WTC11 (cell line): ENCODE measurements at regions not wholly inside any gene's neighbourhood (a gene's known extent, or its start where the extent isn't known, plus 50 kb on each side); places are given as distances from the start of the nearest gene placed in this dataset.

Experiments
- ESRRA ChIP-seq: sonication (generic); formaldehyde crosslinking; IDR thresholded peaks from 2 replicates; pipeline ENCODE4 v1.8.1; 2022; ENCODE audit warnings: mild to moderate bottlenecking, missing genetic modification reagents, borderline replicate concordance
- KAT7 ChIP-seq: sonication (generic); formaldehyde crosslinking; IDR thresholded peaks from 2 replicates; pipeline ENCODE4 v1.8.1; 2023; ENCODE audit warnings: missing genetic modification reagents, mild to moderate bottlenecking, borderline replicate concordance
- TEAD1 ChIP-seq: sonication (generic); formaldehyde crosslinking; IDR thresholded peaks from 2 replicates; pipeline ENCODE4 v1.8.0; 2022; ENCODE audit warnings: mild to moderate bottlenecking, missing genetic modification reagents
- TF ChIP-seq, protein P1 (sequence below): fragments of 200-600 bp; IDR thresholded peaks from 2 replicates; pipeline ENCODE4 v1.8.0; 2022; ENCODE audit warnings: antibody characterized with exemption
- TF ChIP-seq, protein P2 (sequence below): sonication (generic); formaldehyde crosslinking; IDR thresholded peaks from 2 replicates; pipeline ENCODE4 v1.8.1; 2022; ENCODE audit warnings: low read depth, mild to moderate bottlenecking, moderate library complexity, missing genetic modification reagents, borderline replicate concordance
- TF ChIP-seq, protein P3 (sequence below): sonication (generic); formaldehyde crosslinking; conservative IDR thresholded peaks from 2 replicates; pipeline ENCODE4 v1.8.1; 2022; ENCODE audit warnings: mild to moderate bottlenecking, missing genetic modification reagents

DNA sequence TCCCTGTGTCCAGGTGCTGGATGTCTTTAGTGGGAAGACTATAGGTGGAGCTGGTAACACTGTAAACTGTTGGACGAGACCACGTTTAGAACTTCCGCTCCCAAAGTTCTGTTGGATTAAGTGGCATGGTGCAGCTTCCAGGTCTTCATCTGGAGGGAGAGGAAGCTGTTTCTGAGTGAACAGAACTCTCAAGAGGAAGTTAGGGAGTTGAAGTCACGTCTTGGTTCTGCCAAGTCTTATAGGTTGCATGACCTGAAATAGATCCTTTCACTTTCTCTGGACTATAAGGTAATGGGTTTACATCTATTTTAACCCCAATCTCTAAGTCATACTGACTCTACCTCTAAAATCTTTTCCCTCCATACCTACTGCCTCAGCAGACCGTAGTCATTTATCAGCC lies 97.4 kb upstream of the TNR start:
- TF ChIP-seq, protein P1, sequence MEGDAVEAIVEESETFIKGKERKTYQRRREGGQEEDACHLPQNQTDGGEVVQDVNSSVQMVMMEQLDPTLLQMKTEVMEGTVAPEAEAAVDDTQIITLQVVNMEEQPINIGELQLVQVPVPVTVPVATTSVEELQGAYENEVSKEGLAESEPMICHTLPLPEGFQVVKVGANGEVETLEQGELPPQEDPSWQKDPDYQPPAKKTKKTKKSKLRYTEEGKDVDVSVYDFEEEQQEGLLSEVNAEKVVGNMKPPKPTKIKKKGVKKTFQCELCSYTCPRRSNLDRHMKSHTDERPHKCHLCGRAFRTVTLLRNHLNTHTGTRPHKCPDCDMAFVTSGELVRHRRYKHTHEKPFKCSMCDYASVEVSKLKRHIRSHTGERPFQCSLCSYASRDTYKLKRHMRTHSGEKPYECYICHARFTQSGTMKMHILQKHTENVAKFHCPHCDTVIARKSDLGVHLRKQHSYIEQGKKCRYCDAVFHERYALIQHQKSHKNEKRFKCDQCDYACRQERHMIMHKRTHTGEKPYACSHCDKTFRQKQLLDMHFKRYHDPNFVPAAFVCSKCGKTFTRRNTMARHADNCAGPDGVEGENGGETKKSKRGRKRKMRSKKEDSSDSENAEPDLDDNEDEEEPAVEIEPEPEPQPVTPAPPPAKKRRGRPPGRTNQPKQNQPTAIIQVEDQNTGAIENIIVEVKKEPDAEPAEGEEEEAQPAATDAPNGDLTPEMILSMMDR = no peak
- TF ChIP-seq, protein P2, sequence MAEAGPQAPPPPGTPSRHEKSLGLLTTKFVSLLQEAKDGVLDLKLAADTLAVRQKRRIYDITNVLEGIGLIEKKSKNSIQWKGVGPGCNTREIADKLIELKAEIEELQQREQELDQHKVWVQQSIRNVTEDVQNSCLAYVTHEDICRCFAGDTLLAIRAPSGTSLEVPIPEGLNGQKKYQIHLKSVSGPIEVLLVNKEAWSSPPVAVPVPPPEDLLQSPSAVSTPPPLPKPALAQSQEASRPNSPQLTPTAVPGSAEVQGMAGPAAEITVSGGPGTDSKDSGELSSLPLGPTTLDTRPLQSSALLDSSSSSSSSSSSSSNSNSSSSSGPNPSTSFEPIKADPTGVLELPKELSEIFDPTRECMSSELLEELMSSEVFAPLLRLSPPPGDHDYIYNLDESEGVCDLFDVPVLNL (CRISPR knock-in tag) = no peak
- TF ChIP-seq, protein P3, sequence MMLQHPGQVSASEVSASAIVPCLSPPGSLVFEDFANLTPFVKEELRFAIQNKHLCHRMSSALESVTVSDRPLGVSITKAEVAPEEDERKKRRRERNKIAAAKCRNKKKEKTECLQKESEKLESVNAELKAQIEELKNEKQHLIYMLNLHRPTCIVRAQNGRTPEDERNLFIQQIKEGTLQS = no peak
- TF ChIP-seq KAT7 (CRISPR knock-in tag) (no peak), ESRRA (no peak), TEAD1 (CRISPR knock-in tag) (no peak)
